Esophagus muscularis mucosa (tissue), 4 donors: ENCODE measurements at regions not wholly inside any gene's neighbourhood (a gene's known extent, or its start where the extent isn't known, plus 50 kb on each side); places are given as distances from the start of the nearest gene placed in this dataset.
A peak's percentile ranks its signal among the peaks of the same experiment; 100 is the strongest.

Source experiments
- DNase-seq: peaks from one replicate; pipeline ENCODE4 v3.0.0-alpha.2; 2017; ENCODE audit errors: extremely low spot score
- H3K27ac ChIP-seq, 4 donors: fragments of 200-600 bp; sonication (generic); replicated peaks in 1 of 4; 1 replicate in 3 of 4; 2 replicates in 1 of 4; pipeline ENCODE4 v1.5.1; 2016 to 2019; ENCODE audit warnings: mild to moderate bottlenecking in 1 of 4
- H3K27me3 ChIP-seq, 4 donors: fragments of 200-600 bp; sonication (generic); one replicate each; pipeline versions ENCODE4 v1.5.1 to v1.6.0; 2016 to 2019
- H3K36me3 ChIP-seq, 4 donors: fragments of 200-600 bp; sonication (generic); one replicate each; pipeline ENCODE4 v1.5.1; 2016 to 2019
- H3K4me1 ChIP-seq, 4 donors: fragments of 200-600 bp; sonication (generic); one replicate each; pipeline ENCODE4 v1.5.1; 2016 to 2019
- H3K4me3 ChIP-seq, 4 donors: fragments of 200-600 bp; sonication (generic); 1 replicate in 2 of 4; 2 replicates in 2 of 4; pipeline ENCODE4 v1.5.1; 2016 to 2019; ENCODE audit warnings: mild to moderate bottlenecking in 4 of 4, moderate library complexity in 1 of 4
- H3K9me3 ChIP-seq, 4 donors: fragments of 200-600 bp; sonication (generic); 1 replicate in 3 of 4; 2 replicates in 1 of 4; pipeline ENCODE4 v1.5.1; 2016 to 2019
- CTCF ChIP-seq, 3 experiments: fragments of 200-600 bp in 2 of 3; fragments of 450-650 bp in 1 of 3; sonication (generic) in 2 of 3; IDR thresholded peaks; one replicate each; pipeline ENCODE4 v1.5.1; 2017 to 2019; ENCODE audit warnings: antibody characterized with exemption in 3 of 3, mild to moderate bottlenecking in 2 of 3, moderate library complexity in 1 of 3
- EP300 ChIP-seq: sonication (generic); formaldehyde crosslinking; IDR thresholded peaks from one replicate; pipeline ENCODE4 v1.6.1; 2017; ENCODE audit warnings: antibody characterized with exemption
- POLR2A ChIP-seq: fragments of 450-650 bp; IDR thresholded peaks from one replicate; pipeline ENCODE4 v1.6.1; 2017; ENCODE audit warnings: antibody characterized with exemption, moderate library complexity, mild to moderate bottlenecking, low read depth
- POLR2AphosphoS5 ChIP-seq, 2 donors: sonication (generic); formaldehyde crosslinking; IDR thresholded peaks; one replicate each; pipeline ENCODE4 v1.6.1; 2017; ENCODE audit warnings: antibody characterized with exemption in 2 of 2
- WGBS: methylation state at CpG from one replicate; pipeline ENCODE4 v1.1.5; 2018; 5-methylcytosine and 5-hydroxymethylcytosine counted together
- intact Hi-C: fragments of 100-400 bp; cut with DNase I; formaldehyde crosslinking; loops from one replicate; pipeline ENCODE4 v1.15.1; 2023

- WGBS: 90% methylated on average over 3 of the region's 3 CpGs
- no peaks in the 10 kb centered on the region for H3K27me3 ChIP-seq
- H3K27ac ChIP-seq: no peak overlapping the region
- H3K4me1 ChIP-seq: no peaks in the 10 kb centered on the region
- no peak overlapping the region for H3K4me3 ChIP-seq
- TF ChIP-seq EP300 (no peak), POLR2AphosphoS5 (IDR thresholded peaks at IDR 0.05) (no peak), CTCF (IDR thresholded peaks at IDR 0.05) (no peak), POLR2A (no peak)
- H3K36me3 ChIP-seq: no peaks in the 10 kb centered on the region
- H3K9me3 ChIP-seq: peaks cover 0 to 6% (median 0%) of the 10 kb centered on the region in 4 donors
- DNase-seq: no peak
- intact Hi-C loops: no loop called here
Observed at GRCh38 chr2:129247751-129248150, 731.7 kb upstream of the RAB6C start.

DNA sequence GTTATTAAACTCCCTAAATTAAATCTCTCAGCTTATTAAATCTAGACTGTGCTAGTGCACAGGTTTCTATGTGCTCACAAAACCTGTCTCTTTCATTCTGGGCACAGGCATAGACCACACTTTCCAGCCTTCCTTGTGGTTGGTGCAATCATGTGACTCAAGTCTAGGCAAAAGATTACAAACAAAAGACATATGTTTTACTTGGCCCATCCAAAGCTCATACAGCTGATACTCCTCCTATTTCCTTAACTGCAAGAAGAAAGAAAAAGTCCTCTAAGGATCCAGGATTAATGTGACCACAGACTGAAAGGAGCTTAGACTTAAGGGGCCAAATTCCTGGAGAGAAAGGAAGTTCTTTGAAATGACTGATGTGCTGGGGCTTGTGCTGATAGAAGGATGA, 731.3 kb upstream of the RAB6C start:
- DNase-seq: no peak
- intact Hi-C loops: no loop called here
- TF ChIP-seq EP300 (no peak), POLR2AphosphoS5 (IDR thresholded peaks at IDR 0.05) (no peak), CTCF (IDR thresholded peaks at IDR 0.05) (no peak), POLR2A (no peak)
- Histone ChIP-seq H3K4me1 (no peaks in the 10 kb centered on the region), H3K9me3 (peaks cover 0 to 6% (median 0%) of the 10 kb centered on the region in 4 donors), H3K36me3 (no peaks in the 10 kb centered on the region), H3K4me3 (no peak overlapping the region), H3K27ac (no peak overlapping the region), H3K27me3 (no peaks in the 10 kb centered on the region)

DNA sequence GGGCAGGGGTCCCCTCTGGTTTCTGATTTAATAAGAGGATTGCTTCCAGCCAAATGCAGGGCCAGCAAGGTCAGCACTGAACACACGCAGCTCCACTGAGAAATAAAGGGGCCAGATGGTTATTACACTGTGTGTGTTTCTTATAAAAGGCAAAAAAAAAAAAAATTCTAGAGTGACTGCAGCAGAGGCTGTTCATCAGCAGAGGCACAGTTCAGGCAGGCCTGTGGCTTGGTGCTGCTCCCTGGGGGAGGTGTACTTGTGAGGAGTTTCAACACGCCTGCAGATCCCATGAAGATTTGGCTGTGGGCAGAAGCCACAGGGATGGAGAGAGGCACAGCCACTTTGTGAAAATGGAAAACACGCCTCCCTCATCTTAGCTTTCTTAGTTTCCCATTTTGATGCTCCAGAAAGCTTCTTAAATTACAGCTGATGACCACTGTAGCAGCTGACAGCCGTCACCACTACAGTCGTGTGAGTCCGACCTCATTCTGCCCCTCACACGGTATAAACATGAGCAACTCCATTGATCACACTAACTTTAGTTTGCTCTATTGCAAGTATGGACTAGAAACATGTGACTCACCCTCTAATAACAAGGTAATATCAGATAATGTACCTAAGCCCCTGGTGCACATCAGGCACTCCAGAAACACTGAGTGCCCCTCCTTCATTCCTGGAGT, 726.5 kb upstream of the RAB6C start:
- peak; percentile 74 for DNase-seq
- Histone ChIP-seq H3K4me3 (no peak overlapping the region), H3K27me3 (peaks cover 0 to 4% (median 0%) of the 10 kb centered on the region in 4 donors), H3K36me3 (no peaks in the 10 kb centered on the region), H3K9me3 (peaks cover 0 to 4% (median 0%) of the 10 kb centered on the region in 4 donors), H3K4me1 (no peaks in the 10 kb centered on the region), H3K27ac (no peak overlapping the region)
- WGBS: 82% methylated on average over 7 of the region's 7 CpGs
- no peak for TF ChIP-seq EP300
- no peak for TF ChIP-seq CTCF (IDR thresholded peaks at IDR 0.05)
- no peak for TF ChIP-seq POLR2A
- no peak for TF ChIP-seq POLR2AphosphoS5 (IDR thresholded peaks at IDR 0.05)
- intact Hi-C loops: no loop called here

DNA sequence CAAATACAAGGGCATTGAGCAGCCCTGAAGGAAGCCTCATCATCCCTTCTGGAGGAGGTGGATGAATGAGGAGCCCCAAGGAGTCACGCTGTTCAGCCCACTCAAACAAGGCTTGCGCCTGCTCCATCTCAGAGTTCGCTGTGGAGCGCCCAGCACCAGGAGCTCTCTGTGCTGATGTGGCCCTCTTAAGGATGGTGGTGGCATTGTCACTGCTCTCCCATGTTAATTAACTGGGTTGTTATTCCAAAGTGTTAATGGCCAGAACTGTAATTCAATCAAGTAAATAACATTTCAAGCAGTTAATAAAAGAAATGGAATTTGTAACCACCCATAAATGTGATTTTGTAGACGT, 726.0 kb upstream of the RAB6C start:
- no peak overlapping the region for H3K4me3 ChIP-seq

More for the DNA sequence above, 726.0 kb upstream of the RAB6C start:
- intact Hi-C loops: no loop called here
- Histone ChIP-seq H3K36me3 (no peaks in the 10 kb centered on the region), H3K27me3 (peaks cover 0 to 4% (median 0%) of the 10 kb centered on the region in 4 donors), H3K4me1 (no peaks in the 10 kb centered on the region), H3K27ac (no peak overlapping the region), H3K9me3 (peaks cover 0 to 9% (median under 1%) of the 10 kb centered on the region in 4 donors)
- TF ChIP-seq CTCF (IDR thresholded peaks at IDR 0.05): no peak
- TF ChIP-seq POLR2A: no peak
- TF ChIP-seq POLR2AphosphoS5 (IDR thresholded peaks at IDR 0.05): no peak
- TF ChIP-seq EP300: no peak
- DNase-seq: peak; percentile 89
- WGBS: 74% methylated on average over 5 of the region's 5 CpGs
